ENCODE measurements at regions not wholly inside any gene's neighbourhood (a gene's known extent, or its start where the extent isn't known, plus 50 kb on each side); places are given as distances from the start of the nearest gene placed in this dataset.
"Not testable (repeated sequence)": the region's sequence is repeated elsewhere in the genome, so short reads cannot be mapped to it uniquely, and the experiment has no call there.

- H3K4me3 ChIP-seq (ENCODE audit: low read depth, low read length), result no peak overlapping the region
- H2BK5ac ChIP-seq (ENCODE audit: low read depth, low read length, poor library complexity), result no peak overlapping the region
- WGBS (ENCODE audit: extremely low coverage, insufficient coverage, insufficient read length), result no CpG with 5 or more reads among the region's 1 CpG
- H3K27ac ChIP-seq (ENCODE audit: low read depth, low read length), result no peak overlapping the region
- no peak overlapping the region for H3K23ac ChIP-seq (ENCODE audit: low read length)
- no peak overlapping the region for H3K9ac ChIP-seq (ENCODE audit: low read length)
- H3K4ac ChIP-seq (ENCODE audit: low read depth, low read length), result no peak overlapping the region
- no peak overlapping the region for H2BK120ac ChIP-seq (ENCODE audit: insufficient read depth, low read length, poor library complexity)
- no peak overlapping the region for H2AK5ac ChIP-seq (ENCODE audit: low read length)
- H2BK12ac ChIP-seq (ENCODE audit: low read length), result no peak overlapping the region
- H3K79me1 ChIP-seq (ENCODE audit: low read length), result no peaks in the 10 kb centered on the region
- H4K12ac ChIP-seq (ENCODE audit: low read depth, low read length), result no peak overlapping the region
- no peaks in the 10 kb centered on the region for H3K4me1 ChIP-seq (ENCODE audit: control insufficient read depth in 1 of 2, insufficient read depth in 2 of 2, low read length in 2 of 2)
- no peak for DNase-seq
- no peaks in the 10 kb centered on the region for H3K36me3 ChIP-seq (ENCODE audit: control insufficient read depth in 1 of 2, insufficient read depth in 2 of 2, low read length in 2 of 2)
- no peak overlapping the region for H4K91ac ChIP-seq (ENCODE audit: low read depth, low read length)
- no peaks in the 10 kb centered on the region for H3K9me3 ChIP-seq (ENCODE audit: insufficient read depth, low read depth, low read length)
- H3K18ac ChIP-seq (ENCODE audit: low read length), result no peak overlapping the region
- no peak overlapping the region for H3K14ac ChIP-seq (ENCODE audit: low read length)
- no peak overlapping the region for H3K4me2 ChIP-seq (ENCODE audit: low read length)
- no peak overlapping the region for H2AFZ ChIP-seq (ENCODE audit: insufficient read depth, low read length, poor library complexity)
- H3K27me3 ChIP-seq (ENCODE audit: insufficient read depth, low read length), result no peaks in the 10 kb centered on the region
- H3K79me2 ChIP-seq (ENCODE audit: control insufficient read depth, insufficient read depth, low read length, poor library complexity), result no peaks in the 10 kb centered on the region
- no peak overlapping the region for H4K8ac ChIP-seq (ENCODE audit: low read depth, low read length)
Measured at GRCh38 chr14:43297794-43298193, 1209.3 kb downstream of the FSCB start.

GRCh38 chr14:43296061-43296460, 1211.0 kb downstream of the FSCB start:
- WGBS (ENCODE audit: extremely low coverage, insufficient coverage, insufficient read length), result no CpG with 5 or more reads among the region's 4 CpGs

GRCh38 chr14:43285575-43285974, 1221.5 kb downstream of the FSCB start:
- Histone ChIP-seq H2BK12ac (ENCODE audit: low read length) (no peak overlapping the region), H4K91ac (ENCODE audit: low read depth, low read length) (no peak overlapping the region), H3K4me2 (ENCODE audit: low read length) (no peak overlapping the region), H3K9me3 (ENCODE audit: insufficient read depth, low read depth, low read length) (no peaks in the 10 kb centered on the region), H2BK5ac (ENCODE audit: low read depth, low read length, poor library complexity) (no peak overlapping the region), H2BK120ac (ENCODE audit: insufficient read depth, low read length, poor library complexity) (no peak overlapping the region), H3K36me3 (ENCODE audit: control insufficient read depth in 1 of 2, insufficient read depth in 2 of 2, low read length in 2 of 2) (no peaks in the 10 kb centered on the region), H4K8ac (ENCODE audit: low read depth, low read length) (no peak overlapping the region), H3K27me3 (ENCODE audit: insufficient read depth, low read length) (no peaks in the 10 kb centered on the region), H2AFZ (ENCODE audit: insufficient read depth, low read length, poor library complexity) (no peak overlapping the region), H3K9ac (ENCODE audit: low read length) (no peak overlapping the region), H3K79me1 (ENCODE audit: low read length) (no peaks in the 10 kb centered on the region), H3K4me1 (ENCODE audit: control insufficient read depth in 1 of 2, insufficient read depth in 2 of 2, low read length in 2 of 2) (no peaks in the 10 kb centered on the region), H3K4me3 (ENCODE audit: low read depth, low read length) (no peak overlapping the region), H4K12ac (ENCODE audit: low read depth, low read length) (no peak overlapping the region), H3K14ac (ENCODE audit: low read length) (no peak overlapping the region), H3K79me2 (ENCODE audit: control insufficient read depth, insufficient read depth, low read length, poor library complexity) (no peaks in the 10 kb centered on the region), H3K23ac (ENCODE audit: low read length) (no peak overlapping the region), H3K27ac (ENCODE audit: low read depth, low read length) (no peak overlapping the region), H2AK5ac (ENCODE audit: low read length) (no peak overlapping the region), H3K4ac (ENCODE audit: low read depth, low read length) (no peak overlapping the region), H3K18ac (ENCODE audit: low read length) (no peak overlapping the region)
- DNase-seq, result no peak

More at GRCh38 chr14:43296061-43296460, 1211.0 kb downstream of the FSCB start:
- H3K4me2 ChIP-seq (ENCODE audit: low read length); H3K27me3 ChIP-seq (ENCODE audit: insufficient read depth, low read length); H3K4ac ChIP-seq (ENCODE audit: low read depth, low read length); H4K91ac ChIP-seq (ENCODE audit: low read depth, low read length); H3K14ac ChIP-seq (ENCODE audit: low read length); H3K79me2 ChIP-seq (ENCODE audit: control insufficient read depth, insufficient read depth, low read length, poor library complexity); H3K18ac ChIP-seq (ENCODE audit: low read length); H4K8ac ChIP-seq (ENCODE audit: low read depth, low read length); H3K36me3 ChIP-seq (ENCODE audit: control insufficient read depth in 1 of 2, insufficient read depth in 2 of 2, low read length in 2 of 2); H3K9ac ChIP-seq (ENCODE audit: low read length); H4K12ac ChIP-seq (ENCODE audit: low read depth, low read length); H2AK5ac ChIP-seq (ENCODE audit: low read length); H3K4me1 ChIP-seq (ENCODE audit: control insufficient read depth in 1 of 2, insufficient read depth in 2 of 2, low read length in 2 of 2); H2BK120ac ChIP-seq (ENCODE audit: insufficient read depth, low read length, poor library complexity); H3K23ac ChIP-seq (ENCODE audit: low read length); DNase-seq; H2BK12ac ChIP-seq (ENCODE audit: low read length); H3K79me1 ChIP-seq (ENCODE audit: low read length); H3K27ac ChIP-seq (ENCODE audit: low read depth, low read length); H3K9me3 ChIP-seq (ENCODE audit: insufficient read depth, low read depth, low read length); H2BK5ac ChIP-seq (ENCODE audit: low read depth, low read length, poor library complexity); H2AFZ ChIP-seq (ENCODE audit: insufficient read depth, low read length, poor library complexity); H3K4me3 ChIP-seq (ENCODE audit: low read depth, low read length): not testable (repeated sequence)

GRCh38 chr14:43260056-43260455, 1247.0 kb downstream of the FSCB start:
- H3K18ac ChIP-seq (ENCODE audit: low read length), result no peak overlapping the region
- no peak overlapping the region for H4K8ac ChIP-seq (ENCODE audit: low read depth, low read length)
- no peaks in the 10 kb centered on the region for H3K27me3 ChIP-seq (ENCODE audit: insufficient read depth, low read length)
- no peak overlapping the region for H4K12ac ChIP-seq (ENCODE audit: low read depth, low read length)
- no peak overlapping the region for H3K14ac ChIP-seq (ENCODE audit: low read length)
- no peaks in the 10 kb centered on the region for H3K79me1 ChIP-seq (ENCODE audit: low read length)
- H2BK5ac ChIP-seq (ENCODE audit: low read depth, low read length, poor library complexity), result no peak overlapping the region
- no peaks in the 10 kb centered on the region for H3K79me2 ChIP-seq (ENCODE audit: control insufficient read depth, insufficient read depth, low read length, poor library complexity)
- H2BK12ac ChIP-seq (ENCODE audit: low read length), result no peak overlapping the region
- H3K9me3 ChIP-seq (ENCODE audit: insufficient read depth, low read depth, low read length), result no peaks in the 10 kb centered on the region
- H3K23ac ChIP-seq (ENCODE audit: low read length), result no peak overlapping the region
- H3K4me2 ChIP-seq (ENCODE audit: low read length), result no peak overlapping the region
- no peak overlapping the region for H3K4ac ChIP-seq (ENCODE audit: low read depth, low read length)
- H3K27ac ChIP-seq (ENCODE audit: low read depth, low read length), result no peak overlapping the region
- H4K91ac ChIP-seq (ENCODE audit: low read depth, low read length), result no peak overlapping the region
- H3K4me3 ChIP-seq (ENCODE audit: low read depth, low read length), result no peak overlapping the region
- no peaks in the 10 kb centered on the region for H3K36me3 ChIP-seq (ENCODE audit: control insufficient read depth in 1 of 2, insufficient read depth in 2 of 2, low read length in 2 of 2)
- no peaks in the 10 kb centered on the region for H3K4me1 ChIP-seq (ENCODE audit: control insufficient read depth in 1 of 2, insufficient read depth in 2 of 2, low read length in 2 of 2)
- no CpG with 5 or more reads among the region's 4 CpGs for WGBS (ENCODE audit: extremely low coverage, insufficient coverage, insufficient read length)
- no peak overlapping the region for H2AK5ac ChIP-seq (ENCODE audit: low read length)
- no peak overlapping the region for H2AFZ ChIP-seq (ENCODE audit: insufficient read depth, low read length, poor library complexity)
- DNase-seq, result no peak
- H3K9ac ChIP-seq (ENCODE audit: low read length), result no peak overlapping the region
- H2BK120ac ChIP-seq (ENCODE audit: insufficient read depth, low read length, poor library complexity), result no peak overlapping the region
